ENCODE measurements at regions not wholly inside any gene's neighbourhood (a gene's known extent, or its start where the extent isn't known, plus 50 kb on each side); places are given as distances from the start of the nearest gene placed in this dataset.

GRCh38 chr13:48798180-48798579 lies 144.5 kb downstream of the CYSLTR2 start:
- Histone ChIP-seq H3K27ac (ENCODE audit: low read depth in 1 of 2, low read length in 2 of 2) (no peak overlapping the region), H3K36me3 (ENCODE audit: control insufficient read depth in 1 of 2, insufficient read depth in 2 of 2, low read length in 1 of 2) (no peaks in the 10 kb centered on the region), H3K27me3 (ENCODE audit: control insufficient read depth in 1 of 2, insufficient read depth in 2 of 2, low read length in 1 of 2) (no peaks in the 10 kb centered on the region), H3K4me1 (ENCODE audit: control insufficient read depth in 1 of 2, insufficient read depth in 2 of 2, low read length in 2 of 2) (no peaks in the 10 kb centered on the region), H3K4me3 (ENCODE audit: low read length in 2 of 2) (no peak overlapping the region), H3K9me3 (ENCODE audit: control insufficient read depth, low read length) (no peaks in the 10 kb centered on the region)
- 91 to 93% methylated on average over 2 of the region's 2 CpGs for WGBS, 2 donors
- intact Hi-C loops (cut with DNase I): no loop called here
- DNase-seq (no peak), ATAC-seq (ENCODE audit: low FRiP score) (no peak)

GRCh38 chr13:48801255-48801654 lies 147.5 kb downstream of the CYSLTR2 start:
- no peaks in the 10 kb centered on the region for H3K4me1 ChIP-seq (ENCODE audit: control insufficient read depth in 1 of 2, insufficient read depth in 2 of 2, low read length in 2 of 2)
- DNase-seq (no peak), ATAC-seq (ENCODE audit: low FRiP score) (no peak)
- no peak overlapping the region for H3K27ac ChIP-seq (ENCODE audit: low read depth in 1 of 2, low read length in 2 of 2)
- intact Hi-C loops (cut with DNase I): no loop called here
- H3K36me3 ChIP-seq (ENCODE audit: control insufficient read depth in 1 of 2, insufficient read depth in 2 of 2, low read length in 1 of 2): no peaks in the 10 kb centered on the region
- no peaks in the 10 kb centered on the region for H3K9me3 ChIP-seq (ENCODE audit: control insufficient read depth, low read length)
- 71 to 79% methylated on average over 3 of the region's 3 CpGs for WGBS, 2 donors
- H3K4me3 ChIP-seq (ENCODE audit: low read length in 2 of 2): no peak overlapping the region
- no peaks in the 10 kb centered on the region for H3K27me3 ChIP-seq (ENCODE audit: control insufficient read depth in 1 of 2, insufficient read depth in 2 of 2, low read length in 1 of 2)

GRCh38 chr13:48804821-48805601 lies 151.3 kb downstream of the CYSLTR2 start:
- DNase-seq (no peak), ATAC-seq (ENCODE audit: low FRiP score) (no peak)
- Histone ChIP-seq H3K27me3 (ENCODE audit: control insufficient read depth in 1 of 2, insufficient read depth in 2 of 2, low read length in 1 of 2) (no peaks in the 10 kb centered on the region), H3K4me1 (ENCODE audit: control insufficient read depth in 1 of 2, insufficient read depth in 2 of 2, low read length in 2 of 2) (no peaks in the 10 kb centered on the region), H3K27ac (ENCODE audit: low read depth in 1 of 2, low read length in 2 of 2) (no peak overlapping the region), H3K4me3 (ENCODE audit: low read length in 2 of 2) (no peak overlapping the region), H3K36me3 (ENCODE audit: control insufficient read depth in 1 of 2, insufficient read depth in 2 of 2, low read length in 1 of 2) (no peaks in the 10 kb centered on the region), H3K9me3 (ENCODE audit: control insufficient read depth, low read length) (no peaks in the 10 kb centered on the region)
- intact Hi-C loops (cut with DNase I): no loop called here
- 95 to 98% methylated on average over 4 of the region's 4 CpGs for WGBS, 2 donors

GRCh38 chr13:48806522-48806921 lies 152.8 kb downstream of the CYSLTR2 start:
- Histone ChIP-seq H3K9me3 (ENCODE audit: control insufficient read depth, low read length) (no peaks in the 10 kb centered on the region), H3K27me3 (ENCODE audit: control insufficient read depth in 1 of 2, insufficient read depth in 2 of 2, low read length in 1 of 2) (no peaks in the 10 kb centered on the region), H3K36me3 (ENCODE audit: control insufficient read depth in 1 of 2, insufficient read depth in 2 of 2, low read length in 1 of 2) (no peaks in the 10 kb centered on the region), H3K4me3 (ENCODE audit: low read length in 2 of 2) (no peak overlapping the region), H3K4me1 (ENCODE audit: control insufficient read depth in 1 of 2, insufficient read depth in 2 of 2, low read length in 2 of 2) (peaks cover 2 to 3% of the 10 kb centered on the region in 2 donors), H3K27ac (ENCODE audit: low read depth in 1 of 2, low read length in 2 of 2) (no peak overlapping the region)
- WGBS, 2 donors: 96 to 97% methylated on average over 3 of the region's 3 CpGs
- DNase-seq: no peak
- intact Hi-C loops (cut with DNase I): no loop called here
- ATAC-seq (ENCODE audit: low FRiP score): no peak

GRCh38 chr13:48808683-48809082 lies 155.0 kb downstream of the CYSLTR2 start:
- ATAC-seq (ENCODE audit: low FRiP score): no peak
- no peak overlapping the region for H3K27ac ChIP-seq (ENCODE audit: low read depth in 1 of 2, low read length in 2 of 2)
- 98 to 100% methylated on average over 1 of the region's 1 CpG for WGBS, 2 donors
- no peak overlapping the region for H3K4me3 ChIP-seq (ENCODE audit: low read length in 2 of 2)
- H3K27me3 ChIP-seq (ENCODE audit: control insufficient read depth in 1 of 2, insufficient read depth in 2 of 2, low read length in 1 of 2): no peaks in the 10 kb centered on the region
- H3K9me3 ChIP-seq (ENCODE audit: control insufficient read depth, low read length): no peaks in the 10 kb centered on the region
- H3K36me3 ChIP-seq (ENCODE audit: control insufficient read depth in 1 of 2, insufficient read depth in 2 of 2, low read length in 1 of 2): no peaks in the 10 kb centered on the region
- DNase-seq: no peak
- intact Hi-C loops (cut with DNase I): no loop called here
- H3K4me1 ChIP-seq (ENCODE audit: control insufficient read depth in 1 of 2, insufficient read depth in 2 of 2, low read length in 2 of 2): peaks cover 3% of the 10 kb centered on the region in 2 donors

GRCh38 chr13:48810013-48810412 lies 156.3 kb downstream of the CYSLTR2 start:
- Histone ChIP-seq H3K27ac (ENCODE audit: low read depth in 1 of 2, low read length in 2 of 2) (no peak overlapping the region), H3K4me1 (ENCODE audit: control insufficient read depth in 1 of 2, insufficient read depth in 2 of 2, low read length in 2 of 2) (peaks cover 3% of the 10 kb centered on the region in 2 donors), H3K4me3 (ENCODE audit: low read length in 2 of 2) (no peak overlapping the region), H3K9me3 (ENCODE audit: control insufficient read depth, low read length) (no peaks in the 10 kb centered on the region), H3K27me3 (ENCODE audit: control insufficient read depth in 1 of 2, insufficient read depth in 2 of 2, low read length in 1 of 2) (no peaks in the 10 kb centered on the region), H3K36me3 (ENCODE audit: control insufficient read depth in 1 of 2, insufficient read depth in 2 of 2, low read length in 1 of 2) (no peaks in the 10 kb centered on the region)
- 76 to 77% methylated on average over 6 of the region's 6 CpGs for WGBS, 2 donors
- no peak for ATAC-seq (ENCODE audit: low FRiP score)
- intact Hi-C loops (cut with DNase I): loop anchor here (10.0 kb wide), 1 partner anchor 165 kb away; the partner anchor contains the start of gene FNDC3A (in 2 of the 2)
- DNase-seq: no peak

- DNase-seq: no peak
- Histone ChIP-seq H3K27me3 (ENCODE audit: control insufficient read depth in 1 of 2, insufficient read depth in 2 of 2, low read length in 1 of 2) (no peaks in the 10 kb centered on the region), H3K9me3 (ENCODE audit: control insufficient read depth, low read length) (no peaks in the 10 kb centered on the region), H3K4me3 (ENCODE audit: low read length in 2 of 2) (no peak overlapping the region), H3K27ac (ENCODE audit: low read depth in 1 of 2, low read length in 2 of 2) (no peak overlapping the region), H3K4me1 (ENCODE audit: control insufficient read depth in 1 of 2, insufficient read depth in 2 of 2, low read length in 2 of 2) (peaks cover 3% of the 10 kb centered on the region in 2 donors), H3K36me3 (ENCODE audit: control insufficient read depth in 1 of 2, insufficient read depth in 2 of 2, low read length in 1 of 2) (no peaks in the 10 kb centered on the region)
- 5 to 11% methylated on average over 5 of the region's 5 CpGs for WGBS, 2 donors
- intact Hi-C loops (cut with DNase I): loop anchor here (10.0 kb wide), 1 partner anchor 161 kb away; the partner anchor contains the start of gene FNDC3A (in 2 of the 2)
- no peak for ATAC-seq (ENCODE audit: low FRiP score)
Measured at GRCh38 chr13:48813518-48813917, 159.8 kb downstream of the CYSLTR2 start.

GRCh38 chr13:48816700-48817099 lies 159.0 kb upstream of the FNDC3A start:
- Histone ChIP-seq H3K9me3 (ENCODE audit: control insufficient read depth, low read length) (no peaks in the 10 kb centered on the region), H3K4me1 (ENCODE audit: control insufficient read depth in 1 of 2, insufficient read depth in 2 of 2, low read length in 2 of 2) (peaks cover 4 to 9% of the 10 kb centered on the region in 2 donors), H3K4me3 (ENCODE audit: low read length in 2 of 2) (no peak overlapping the region), H3K27ac (ENCODE audit: low read depth in 1 of 2, low read length in 2 of 2) (no peak overlapping the region), H3K36me3 (ENCODE audit: control insufficient read depth in 1 of 2, insufficient read depth in 2 of 2, low read length in 1 of 2) (no peaks in the 10 kb centered on the region), H3K27me3 (ENCODE audit: control insufficient read depth in 1 of 2, insufficient read depth in 2 of 2, low read length in 1 of 2) (no peaks in the 10 kb centered on the region)
- DNase-seq (no peak), ATAC-seq (ENCODE audit: low FRiP score) (no peak)
- WGBS, 2 donors: 83 to 88% methylated on average over 2 of the region's 2 CpGs
- intact Hi-C loops (cut with DNase I): loop anchor here (10.0 kb wide), 1 partner anchor 158 kb away; the partner anchor contains the start of gene FNDC3A (in 2 of the 2)

All from aorta (tissue), 5 donors.